Tibial nerve (tissue), 4 donors: ENCODE measurements at regions not wholly inside any gene's neighbourhood (a gene's known extent, or its start where the extent isn't known, plus 50 kb on each side); places are given as distances from the start of the nearest gene placed in this dataset.

Experiments
- CTCF ChIP-seq, 5 experiments: fragments of 200-600 bp in 3 of 5; fragments of 450-650 bp in 2 of 5; sonication (generic) in 3 of 5; IDR thresholded peaks; one replicate each; pipeline ENCODE4 v1.5.1; 2016 to 2019; ENCODE audit warnings: antibody characterized with exemption in 5 of 5, mild to moderate bottlenecking in 3 of 5, moderate library complexity in 2 of 5
- EP300 ChIP-seq, 2 donors: sonication (generic); formaldehyde crosslinking; IDR thresholded peaks; one replicate each; pipeline ENCODE4 v1.6.1; 2017; ENCODE audit warnings: antibody characterized with exemption in 2 of 2, mild to moderate bottlenecking in 1 of 2
- POLR2A ChIP-seq, 2 donors: fragments of 450-650 bp; IDR thresholded peaks; one replicate each; pipeline ENCODE4 v1.6.1; 2017; ENCODE audit warnings: antibody characterized with exemption in 2 of 2, mild to moderate bottlenecking in 2 of 2, moderate library complexity in 2 of 2

GRCh38 chr1:106289265-106289928, 767.1 kb upstream of the PRMT6 start:
- TF ChIP-seq POLR2A (IDR thresholded peaks at IDR 0.05) (no peak), CTCF (IDR thresholded peaks at IDR 0.05) (no peak), EP300 (IDR thresholded peaks at IDR 0.05) (no peak)
